ENCODE measurements at regions not wholly inside any gene's neighbourhood (a gene's known extent, or its start where the extent isn't known, plus 50 kb on each side); places are given as distances from the start of the nearest gene placed in this dataset.

GRCh38 chr5:77828445-77828844 is 52.3 kb upstream of the TBCA start:
- Mint-ChIP-seq H3K9me3 (no peaks in the 10 kb centered on the region), H3K27ac (no peak overlapping the region), H3K36me3 (no peaks in the 10 kb centered on the region), H3K4me3 (no peak overlapping the region), H3K27me3 (peaks cover 48% of the 10 kb centered on the region), H3K4me1 (ENCODE audit: unreplicated experiment) (no peaks in the 10 kb centered on the region)
- peak; percentile 69 for TF ChIP-seq CTCF (conservative IDR thresholded peaks at IDR 0.05)
- DNase-seq (ENCODE audit: extremely low spot score, unreplicated experiment): no peak
